GM13976 (cell line): ENCODE measurements at regions not wholly inside any gene's neighbourhood (a gene's known extent, or its start where the extent isn't known, plus 50 kb on each side); places are given as distances from the start of the nearest gene placed in this dataset.

Experiments
- DNase-seq: peaks from one replicate; pipeline ENCODE4 v3.0.0; 2012; ENCODE audit warnings: low spot score
- CTCF ChIP-seq: IDR thresholded peaks from 2 replicates; pipeline ENCODE4 v1.5.1; 2012; ENCODE audit warnings: borderline replicate concordance, mild to moderate bottlenecking; ENCODE audit not compliant: insufficient read depth; ENCODE audit errors: extremely low read depth, missing control alignments, control extremely low read depth
- in situ Hi-C: fragments of 300-500 bp; cut with MboI; formaldehyde crosslinking; loops from one replicate; pipeline ENCODE4 v1.12.0; 2022; ENCODE audit warnings: low sequenced_read_pairs, mixed read lengths, inconsistent platforms; ENCODE audit not compliant: unreplicated experiment

GRCh38 chr4:133801883-133802282, 399.7 kb downstream of the PABPC4L start:
- in situ Hi-C loops: no loop called here
- DNase-seq: no peak
- no peak for TF ChIP-seq CTCF

GRCh38 chr4:133800966-133801365, 400.6 kb downstream of the PABPC4L start:
- no peak for DNase-seq
- no peak for TF ChIP-seq CTCF
- in situ Hi-C loops: no loop called here

- no peak for DNase-seq
- TF ChIP-seq CTCF: no peak
- in situ Hi-C loops: no loop called here
Measured at GRCh38 chr4:133799717-133800315, 401.8 kb downstream of the PABPC4L start.

- no peak for DNase-seq
- in situ Hi-C loops: no loop called here
- no peak for TF ChIP-seq CTCF
Measured at GRCh38 chr4:133777661-133778060, 423.9 kb downstream of the PABPC4L start.

GRCh38 chr4:133776961-133777360, 424.6 kb downstream of the PABPC4L start:
- no peak for TF ChIP-seq CTCF
- in situ Hi-C loops: no loop called here

GRCh38 chr4:133776503-133776902, 425.1 kb downstream of the PABPC4L start:
- in situ Hi-C loops: no loop called here
- TF ChIP-seq CTCF: no peak
- no peak for DNase-seq

More at GRCh38 chr4:133776961-133777360, 424.6 kb downstream of the PABPC4L start:
- DNase-seq: no peak
